Activated T-cell treated with anti-CD3 and anti-CD28 coated beads for 1 hour (primary cell): ENCODE measurements at regions not wholly inside any gene's neighbourhood (a gene's known extent, or its start where the extent isn't known, plus 50 kb on each side); places are given as distances from the start of the nearest gene placed in this dataset.
"Not testable (repeated sequence)": the region's sequence is repeated elsewhere in the genome, so short reads cannot be mapped to it uniquely, and the experiment has no call there.

Experiments used
- DNase-seq: peaks from one replicate; pipeline ENCODE4 v3.0.0-alpha.2; 2020; ENCODE audit warnings: low read depth

DNA sequence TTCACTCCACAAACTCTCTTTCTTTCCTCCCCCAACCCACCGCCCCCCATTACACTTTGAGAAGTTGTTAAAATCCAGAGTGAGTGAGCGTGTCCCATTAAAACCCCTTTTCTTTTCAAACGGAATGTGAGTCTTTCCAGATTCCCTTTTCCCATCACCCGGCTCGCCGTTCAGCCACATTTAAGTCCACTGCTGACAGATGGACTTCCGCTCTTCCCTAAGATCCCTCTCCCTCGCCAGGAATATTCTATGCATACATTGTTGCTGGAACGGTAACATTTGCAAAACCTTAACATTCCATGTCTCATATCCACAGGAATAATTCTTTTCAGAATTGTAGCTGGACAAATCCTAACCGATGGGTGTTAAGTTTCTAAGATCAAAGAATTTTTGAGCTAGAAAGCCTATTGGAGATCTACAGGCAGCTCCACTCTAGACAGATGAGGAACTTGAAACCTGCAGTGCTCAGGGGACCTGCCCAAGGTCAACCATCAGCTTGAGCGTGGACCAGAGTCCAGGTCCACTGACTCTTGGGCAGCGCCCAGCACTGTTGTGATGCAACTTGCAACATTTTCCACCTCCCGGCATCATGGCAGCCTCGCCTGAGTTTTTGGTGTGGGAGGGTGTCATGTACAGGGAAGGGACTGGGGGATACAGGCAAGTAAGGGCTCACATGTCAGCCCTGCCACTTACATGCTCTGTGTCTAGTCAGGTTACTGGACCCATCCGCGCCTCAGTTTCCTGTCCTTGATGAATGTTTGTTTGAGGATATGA, 500.1 kb downstream of the CCDC171 start:
- DNase-seq: no peak

DNA sequence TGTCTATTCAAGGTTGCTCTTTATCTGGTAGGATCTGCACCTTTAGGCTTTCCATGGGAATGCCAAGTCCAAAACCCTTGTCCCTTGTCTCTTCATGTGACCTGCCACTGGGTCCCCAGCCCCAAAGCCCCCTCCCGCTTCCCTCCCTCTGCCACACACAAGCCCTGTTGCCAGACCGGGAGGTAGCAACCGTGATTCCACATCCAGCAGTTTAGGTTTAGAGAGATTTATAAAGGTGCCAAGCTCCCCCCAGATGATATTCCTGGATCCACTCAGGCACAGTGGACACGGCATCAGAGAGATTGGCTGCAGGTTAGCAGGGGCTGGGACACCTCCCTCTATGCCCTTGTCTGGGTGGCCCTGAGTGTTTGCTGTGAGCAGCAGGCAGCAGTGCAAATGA, 504.7 kb downstream of the CCDC171 start:
- DNase-seq: no peak

DNA sequence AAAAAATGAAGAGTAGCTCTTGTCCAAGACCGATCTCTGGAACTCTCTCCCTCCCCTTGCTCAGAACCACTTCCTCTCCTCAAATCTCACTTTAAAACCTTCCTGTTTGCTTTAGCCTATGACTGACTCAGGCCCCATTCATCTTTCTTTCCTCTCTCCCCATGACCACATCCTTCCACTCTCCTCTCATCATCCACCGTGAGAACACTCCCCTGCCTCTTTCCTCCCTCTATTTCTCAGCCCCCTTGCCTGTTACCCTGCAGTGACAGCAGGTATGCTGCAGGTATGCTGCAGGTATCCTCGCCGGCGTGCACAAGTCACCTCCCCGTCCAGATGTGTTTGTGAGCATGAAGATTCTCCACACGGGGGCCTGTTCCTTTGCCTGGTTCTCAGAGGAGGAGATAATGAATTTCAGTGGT, 505.3 kb downstream of the CCDC171 start:
- DNase-seq: no peak

DNA sequence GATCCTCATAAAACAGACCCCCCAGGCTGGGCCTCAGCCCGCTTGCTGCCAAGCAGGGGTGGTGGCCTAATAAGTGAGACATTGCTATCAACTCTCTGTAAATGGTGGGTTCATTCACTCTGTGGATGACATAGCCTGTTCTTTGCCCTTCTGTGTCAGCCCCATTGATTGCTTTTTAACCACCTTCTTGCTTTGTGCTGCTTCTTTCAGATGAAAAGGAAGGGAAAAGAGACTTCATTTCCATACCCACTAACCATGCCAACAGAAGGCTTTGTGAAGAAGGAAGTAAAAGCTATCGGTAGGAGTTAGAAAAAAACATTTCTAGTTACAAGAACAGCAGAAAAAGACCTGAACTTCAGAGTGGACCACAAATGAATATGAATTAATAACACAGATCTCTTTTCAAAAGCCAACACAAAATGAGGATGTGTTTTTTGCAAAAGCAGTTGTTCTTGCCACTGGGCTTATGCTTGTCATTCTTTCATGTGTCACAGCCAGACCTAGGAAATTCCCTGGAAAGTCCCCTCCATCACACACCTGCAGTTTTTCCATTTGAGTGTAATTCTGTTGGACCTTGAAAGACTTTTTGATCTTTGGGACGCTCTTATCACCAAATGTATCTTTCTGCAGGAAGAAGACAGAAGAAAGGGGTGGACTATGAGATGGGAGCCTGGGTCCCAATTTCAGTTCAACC, 507.7 kb downstream of the CCDC171 start:
- DNase-seq: no peak

DNA sequence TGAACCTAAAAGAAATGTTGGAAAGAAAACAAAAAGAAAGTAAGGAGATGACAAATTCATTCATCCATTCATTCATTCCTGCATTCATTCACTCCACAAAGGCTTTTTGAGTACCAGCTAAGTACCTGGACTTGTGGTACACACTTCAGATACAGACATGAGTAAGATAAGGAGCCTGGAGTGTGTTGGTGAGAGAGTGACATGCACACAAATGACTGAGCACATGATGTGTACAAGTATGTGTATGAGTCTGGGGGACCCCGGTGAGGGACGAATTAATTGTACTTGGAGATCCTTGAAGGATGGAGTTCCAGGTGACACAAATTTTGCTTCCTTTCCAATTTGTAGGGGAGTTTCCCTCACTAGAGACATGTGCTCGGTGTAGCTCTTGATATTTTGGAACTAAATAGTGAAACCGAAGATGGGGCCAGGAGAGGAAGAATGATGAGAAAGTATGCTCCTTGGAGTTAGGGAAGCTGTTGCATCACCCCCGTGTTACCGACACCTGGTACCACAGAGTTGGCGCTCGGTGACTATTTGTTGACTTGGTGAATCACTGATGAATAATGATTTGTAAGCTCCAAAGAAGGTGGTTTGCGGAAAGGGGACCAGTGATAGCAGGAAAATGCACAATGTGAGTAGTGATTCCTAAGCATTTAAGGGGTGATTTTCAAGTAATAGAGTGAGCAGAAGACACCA, 509.8 kb downstream of the CCDC171 start:
- no peak for DNase-seq

DNA sequence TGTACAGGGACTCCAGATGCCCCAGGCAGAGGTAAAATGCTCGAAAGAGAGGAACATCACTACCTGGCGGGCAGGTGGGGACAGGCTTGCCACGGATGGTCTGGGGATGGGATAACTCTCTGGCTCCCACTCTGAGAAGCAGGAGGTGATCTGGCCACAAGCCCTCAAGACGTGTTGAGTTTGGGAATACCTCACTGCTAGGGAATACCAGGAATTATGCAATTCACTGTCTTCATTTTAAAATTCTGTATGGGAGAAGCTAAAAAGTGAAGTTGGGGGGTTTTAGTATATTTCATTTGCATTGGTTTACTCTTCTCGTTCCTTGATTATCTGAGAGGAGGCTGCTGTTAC, 510.4 kb downstream of the CCDC171 start:
- no peak for DNase-seq

DNA sequence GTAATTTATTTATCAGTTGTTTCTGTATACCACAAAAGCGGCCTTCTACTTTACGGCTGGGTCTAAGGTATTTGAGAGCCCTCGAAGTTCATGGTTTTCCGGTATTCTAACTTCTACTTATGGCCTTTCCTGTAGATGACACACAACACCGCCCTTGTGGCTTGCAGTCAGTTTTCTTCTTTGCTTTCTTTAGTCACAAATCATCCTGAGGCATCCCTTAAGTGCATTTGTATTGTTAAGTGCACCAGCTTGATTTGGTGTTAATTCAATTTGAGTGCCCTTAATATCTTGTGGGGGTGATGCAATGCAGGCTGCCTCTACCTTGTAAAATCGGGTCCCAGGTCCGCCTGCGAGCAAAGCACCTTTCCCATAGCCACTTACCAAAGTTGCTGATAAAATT, 511.9 kb downstream of the CCDC171 start:
- DNase-seq: no peak

DNA sequence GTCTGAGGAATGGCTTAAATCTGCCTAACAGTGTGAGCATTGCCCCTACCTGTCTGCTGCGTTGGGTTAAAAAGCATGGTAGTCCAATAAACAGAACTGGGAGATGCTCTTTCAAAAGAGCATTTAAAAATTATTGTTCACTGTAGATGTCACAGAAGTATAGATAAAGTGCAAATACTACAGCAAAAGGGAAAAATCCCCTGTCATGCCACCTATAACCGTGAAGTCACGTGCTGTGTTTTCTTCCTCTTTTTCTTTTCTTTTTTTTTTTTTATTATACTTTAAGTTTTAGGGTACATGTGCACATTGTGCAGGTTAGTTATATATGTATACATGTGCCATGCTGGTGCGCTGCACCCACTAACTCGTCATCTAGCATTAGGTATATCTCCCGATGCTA, 513.4 kb downstream of the CCDC171 start:
- not testable (repeated sequence) for DNase-seq

DNA sequence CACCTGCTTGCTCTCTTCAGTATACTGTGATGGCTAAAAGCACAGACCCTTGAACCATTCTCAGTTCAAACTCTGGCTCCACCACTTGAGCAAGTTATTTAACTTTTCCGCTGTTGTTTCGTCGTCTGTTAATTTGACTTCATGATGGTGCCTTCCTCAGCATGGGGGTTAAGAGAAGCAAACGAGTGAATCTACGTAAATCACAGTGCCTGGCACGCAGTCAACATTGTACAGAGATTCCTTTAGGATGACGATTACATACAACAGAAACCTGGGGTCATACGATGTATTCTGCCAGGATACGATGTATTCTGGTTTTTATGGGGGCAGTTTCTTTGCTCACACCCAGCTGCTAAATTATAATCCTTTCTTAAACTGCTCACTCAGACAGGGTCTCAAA, 515.6 kb downstream of the CCDC171 start:
- DNase-seq: no peak

DNA sequence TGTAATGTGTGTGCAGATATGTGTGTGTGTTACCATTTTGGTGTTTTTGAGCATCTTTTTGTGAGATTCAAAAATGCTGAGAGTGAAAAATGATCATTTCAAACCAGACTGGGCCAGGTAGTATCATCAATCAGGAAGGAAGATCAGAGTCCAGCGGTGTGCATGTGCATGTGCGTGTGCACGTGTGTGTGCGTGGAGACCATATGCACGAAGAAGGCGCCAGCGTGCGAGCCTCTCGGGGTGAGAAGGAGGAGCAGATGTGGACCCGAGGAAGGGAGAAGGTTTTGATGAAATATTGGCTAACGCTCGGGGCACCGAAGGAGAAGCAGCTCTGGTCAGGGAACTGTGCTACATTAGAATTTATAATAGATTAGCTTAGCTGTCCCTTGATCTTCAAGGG, 516.4 kb downstream of the CCDC171 start:
- no peak for DNase-seq

DNA sequence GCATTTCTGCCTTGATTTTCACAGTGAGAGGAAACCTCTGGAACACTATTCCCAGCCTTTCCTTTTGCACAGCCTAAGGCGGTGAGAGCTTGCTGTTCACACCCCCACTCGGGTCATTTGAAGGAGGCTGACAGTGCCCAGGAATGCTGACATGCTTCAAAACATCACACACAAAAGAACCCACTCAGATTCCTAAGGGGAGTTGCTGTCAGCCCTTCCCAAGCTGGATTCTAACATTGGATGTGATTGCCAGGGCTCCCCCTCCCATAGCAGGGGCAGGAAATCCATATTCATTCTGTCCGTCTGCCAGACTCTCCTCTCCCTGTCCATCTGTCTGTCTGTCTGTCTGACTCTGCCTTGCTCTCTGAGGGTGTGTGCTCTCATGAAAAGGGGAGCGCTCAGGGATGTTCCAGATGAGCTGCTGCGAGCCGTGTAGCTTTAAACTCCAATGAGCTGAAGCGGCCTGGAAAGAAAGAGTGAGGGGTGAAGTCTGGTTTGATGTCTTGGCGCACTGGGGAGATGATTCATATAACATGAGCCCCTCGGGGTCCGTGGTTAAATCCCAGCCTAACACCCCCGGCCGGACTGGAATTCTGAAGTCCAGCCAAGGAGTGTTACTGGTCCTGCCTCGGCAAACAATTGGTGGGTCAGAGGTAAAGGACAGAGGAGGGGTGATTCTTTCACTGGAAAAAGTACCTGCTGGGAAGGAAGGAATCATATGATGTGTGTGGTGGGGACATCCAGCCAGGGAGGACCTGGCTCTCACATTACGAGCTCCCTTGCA, 517.0 kb downstream of the CCDC171 start:
- DNase-seq: no peak

DNA sequence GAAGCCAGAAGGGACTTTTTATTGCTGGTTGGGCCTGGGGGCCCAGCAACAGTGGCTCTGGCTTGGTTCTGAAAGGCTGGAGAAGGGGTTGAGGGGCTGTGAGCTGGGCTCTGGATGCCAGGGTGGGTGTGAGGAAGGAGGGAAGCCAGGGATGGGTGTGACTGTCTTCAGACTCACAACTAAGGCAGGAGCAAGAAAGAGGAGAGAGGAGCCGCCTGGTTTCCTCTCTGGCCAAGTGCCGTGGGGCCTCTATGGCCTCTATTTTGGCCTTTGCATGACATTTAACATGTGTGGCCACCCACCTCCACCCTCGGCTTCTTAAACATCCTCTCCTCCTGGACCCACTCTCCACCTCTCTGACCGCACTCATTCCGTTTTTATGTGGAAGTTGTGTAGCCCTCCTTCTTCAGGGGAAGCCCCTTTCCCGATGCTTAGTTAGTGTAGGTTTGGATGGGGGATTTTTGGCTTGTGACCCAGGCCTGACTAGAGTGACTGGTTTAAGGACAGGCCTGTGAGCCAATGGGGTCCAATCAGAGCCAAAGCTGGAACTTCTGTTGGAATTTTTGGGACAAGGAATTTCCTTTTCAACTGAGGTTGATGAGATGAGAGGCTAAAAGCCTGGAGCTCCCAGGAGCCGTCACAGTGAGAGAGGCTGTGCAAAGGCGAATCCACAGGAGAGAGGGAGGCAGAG, 517.8 kb downstream of the CCDC171 start:
- no peak for DNase-seq

DNA sequence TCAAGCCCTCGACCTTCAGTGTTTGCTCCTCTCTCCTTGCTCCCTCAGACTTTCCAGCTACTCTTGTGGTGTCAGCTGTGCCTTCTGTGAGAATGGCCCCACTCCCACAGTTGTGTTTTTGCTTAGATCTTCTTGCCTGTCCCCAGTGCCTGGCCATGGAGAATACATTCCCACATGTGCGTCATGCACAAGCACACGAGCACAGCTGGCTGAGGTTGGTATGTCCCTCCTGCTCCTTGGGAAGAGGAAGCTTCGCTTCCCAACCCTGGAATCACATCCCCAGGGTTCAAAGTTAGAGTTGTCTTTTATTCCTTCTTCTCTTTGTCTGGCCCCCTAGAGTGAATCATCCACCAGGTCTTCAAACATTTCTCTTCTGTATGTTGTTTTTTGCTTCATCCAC, 518.6 kb downstream of the CCDC171 start:
- DNase-seq: no peak

DNA sequence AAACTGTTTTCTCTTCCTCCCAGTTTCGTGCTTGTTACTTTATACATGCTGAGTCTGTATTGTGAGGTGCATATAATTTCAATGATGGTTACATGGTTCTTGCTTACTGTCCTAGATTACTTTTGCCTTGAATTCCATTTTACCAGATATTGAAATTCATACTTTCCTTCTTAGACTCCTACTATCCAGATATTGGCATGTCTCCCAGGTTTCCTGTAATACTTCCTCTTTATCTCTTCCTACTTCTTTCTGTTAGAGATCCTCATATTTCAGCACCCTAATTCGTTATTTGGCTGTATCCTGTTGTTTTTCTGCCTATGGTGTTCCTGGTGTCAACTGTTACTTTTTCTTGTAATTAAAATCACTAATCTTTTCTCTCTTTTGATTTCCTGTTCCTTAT, 522.1 kb downstream of the CCDC171 start:
- DNase-seq: no peak

DNA sequence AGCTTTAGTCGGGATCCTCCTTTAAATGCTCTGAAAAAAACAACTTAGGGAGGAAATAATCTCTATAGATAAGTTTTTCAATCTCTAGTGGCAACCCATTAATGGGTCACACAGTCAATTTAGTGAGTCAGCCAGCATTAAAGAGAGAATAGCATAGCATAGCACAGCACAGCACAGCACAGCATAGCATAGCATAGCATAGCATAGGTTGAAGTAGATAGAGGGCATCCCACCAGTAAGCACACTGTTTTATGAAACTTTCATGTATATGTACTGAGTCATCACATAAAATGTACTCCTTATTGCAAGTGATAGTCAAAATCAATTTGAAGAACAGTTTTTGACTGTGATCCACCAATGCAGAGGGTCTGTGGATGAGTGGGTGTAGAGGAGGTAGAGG, 522.9 kb downstream of the CCDC171 start:
- no peak for DNase-seq

DNA sequence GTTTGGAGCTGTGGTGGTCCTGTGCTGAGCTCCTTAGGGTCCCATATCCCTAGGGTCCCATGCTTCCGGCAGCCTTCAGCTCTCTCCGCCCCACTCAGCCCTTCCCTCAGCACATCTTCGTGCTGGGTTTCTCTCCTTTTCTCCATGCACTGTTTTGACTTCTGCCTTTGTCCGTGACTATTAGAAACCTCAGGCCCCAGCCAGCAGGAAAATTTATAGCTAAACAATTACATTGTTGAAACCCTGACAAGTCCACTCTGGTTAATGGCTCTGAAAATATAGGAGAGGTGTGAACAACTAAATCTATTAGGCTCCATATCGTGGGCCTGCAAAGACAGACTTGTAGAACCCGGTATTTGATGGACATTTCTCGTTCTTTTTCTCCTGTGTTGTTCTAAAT, 523.7 kb downstream of the CCDC171 start:
- no peak for DNase-seq

DNA sequence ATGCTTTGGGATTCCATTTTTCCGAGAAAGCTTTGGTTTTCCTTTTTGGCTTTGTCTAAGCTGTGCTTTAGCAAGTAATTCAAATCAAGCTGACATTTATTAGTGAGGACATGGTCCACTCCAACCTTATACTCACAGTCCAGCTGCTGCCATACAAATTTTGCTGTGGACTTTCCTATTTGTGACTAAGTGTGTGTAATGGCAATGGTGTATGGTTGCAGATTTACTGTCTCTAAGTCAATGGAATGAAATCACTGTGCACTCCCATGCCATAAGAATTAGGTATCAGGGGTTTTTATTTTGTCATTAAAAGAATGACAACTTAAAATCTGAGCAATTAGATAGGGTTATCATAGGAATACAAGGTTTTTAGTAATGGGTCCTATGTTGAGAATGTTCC, 530.0 kb downstream of the CCDC171 start:
- no peak for DNase-seq

DNA sequence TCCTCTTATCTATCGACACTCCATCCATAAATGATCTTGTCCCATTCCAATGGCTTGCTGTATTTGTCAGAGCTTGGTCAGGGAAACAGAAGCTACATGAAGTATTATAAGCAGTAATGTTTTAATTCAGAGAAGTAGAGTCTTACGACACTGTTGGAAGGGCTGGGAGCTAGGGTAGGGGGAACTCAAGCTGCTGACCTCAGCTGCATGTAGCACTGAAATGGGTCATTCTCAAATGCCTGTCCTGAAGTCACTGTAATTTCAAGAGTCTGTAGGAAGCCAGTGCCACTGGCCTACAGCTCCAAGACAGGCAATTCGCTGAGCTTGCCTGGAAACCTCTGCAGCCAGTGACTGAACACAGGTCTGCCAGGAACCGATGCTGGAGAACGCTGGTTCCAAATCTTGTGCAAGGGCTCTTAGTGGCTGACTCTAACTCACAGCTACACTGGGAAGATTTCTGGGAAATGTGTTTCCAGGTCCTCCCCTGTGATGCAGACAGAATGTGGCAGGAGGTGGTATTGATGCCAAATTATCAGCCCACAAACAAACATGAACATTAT, 532.4 kb downstream of the CCDC171 start:
- DNase-seq: no peak

DNA sequence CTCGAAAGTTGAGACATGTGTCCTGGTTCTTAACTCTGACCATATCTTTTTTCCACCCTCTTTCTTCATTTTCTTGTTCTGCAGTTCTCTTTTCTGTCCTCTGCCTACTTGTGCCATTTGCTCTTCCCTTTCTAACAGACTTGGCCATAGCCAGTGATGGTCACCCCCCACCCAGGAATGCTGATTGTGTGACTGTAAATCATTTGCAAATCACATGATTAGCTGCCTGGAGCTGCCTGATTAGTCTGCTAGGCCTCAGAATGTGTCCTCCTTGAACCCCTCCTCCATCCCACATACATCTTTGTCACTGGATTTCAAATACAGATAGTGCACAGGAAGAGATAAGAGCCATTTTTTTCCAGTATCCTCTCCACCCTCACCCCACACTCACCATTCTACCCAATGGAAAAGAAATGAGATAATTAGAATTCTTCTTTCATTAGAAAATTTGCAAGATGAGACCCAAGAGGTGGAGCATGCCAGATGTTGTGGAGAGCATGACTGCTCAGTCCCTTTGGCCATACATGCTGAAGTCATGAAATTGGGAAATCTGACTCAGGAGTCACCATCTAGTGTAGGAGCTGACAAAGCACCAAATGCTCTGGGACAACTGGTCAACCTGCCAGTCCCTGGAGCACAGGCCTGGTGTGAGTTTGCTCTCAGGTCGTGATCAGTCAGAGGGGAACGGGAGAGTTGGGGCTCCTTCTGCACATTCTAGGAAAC, 538.2 kb downstream of the CCDC171 start:
- no peak for DNase-seq

DNA sequence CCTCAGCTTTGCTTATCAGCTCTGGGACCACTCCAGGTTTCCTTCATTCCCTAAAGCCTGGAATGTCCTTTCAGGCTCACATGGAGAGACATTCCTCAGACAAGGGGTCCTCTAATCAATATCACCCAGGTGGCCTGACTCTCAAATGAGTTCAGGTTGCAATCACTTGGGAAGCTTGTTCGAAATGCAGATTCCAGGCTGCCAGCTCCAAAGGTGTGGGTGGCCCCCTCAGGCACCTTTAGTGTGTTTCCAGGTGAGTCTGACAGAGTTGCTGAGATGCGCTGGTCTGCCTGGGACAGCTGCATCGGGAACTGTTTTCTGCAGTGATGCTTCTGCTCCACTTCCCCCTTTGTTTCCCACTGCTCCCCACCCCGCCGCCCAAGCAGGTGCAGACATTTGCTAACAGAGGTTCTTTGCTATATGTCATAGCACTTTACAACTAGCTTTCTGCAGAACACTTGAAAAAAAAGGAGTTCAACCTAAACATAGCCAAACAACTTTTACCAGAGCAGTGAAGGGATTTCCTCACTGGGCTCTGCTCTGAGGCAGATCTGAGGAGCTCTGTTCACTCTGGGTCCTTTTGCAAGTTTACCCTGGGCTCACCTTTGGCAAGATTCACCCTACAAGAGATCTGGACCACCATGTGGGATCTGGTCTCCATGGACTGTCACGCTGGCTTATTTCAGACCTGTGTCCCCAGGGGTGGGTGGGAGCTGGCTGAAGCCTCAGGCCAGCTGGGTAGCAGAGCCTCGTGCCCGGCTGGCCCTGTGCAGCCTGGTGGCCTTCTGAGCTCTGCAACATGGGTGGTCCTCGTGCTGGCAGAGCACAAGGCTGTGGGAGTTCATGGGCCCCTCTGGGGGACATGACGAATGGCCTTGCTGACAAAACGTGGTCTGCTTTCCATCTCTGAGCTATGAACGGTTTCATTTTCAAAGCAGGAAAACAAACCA, 539.6 kb downstream of the CCDC171 start:
- DNase-seq: no peak
